Trophoblast cell (in vitro differentiated cells and primary cell): ENCODE measurements at regions not wholly inside any gene's neighbourhood (a gene's known extent, or its start where the extent isn't known, plus 50 kb on each side); places are given as distances from the start of the nearest gene placed in this dataset.

Experiments used
- DNase-seq, 2 donors: peaks; one replicate each; pipeline ENCODE4 v3.0.0-alpha.2; 2016
- H2AFZ ChIP-seq: 2 replicates; pipeline ENCODE4 v1.6.1; 2013; ENCODE audit warnings: low read length, moderate library complexity, mild to moderate bottlenecking; ENCODE audit not compliant: insufficient read depth, poor library complexity
- H2AK5ac ChIP-seq: 2 replicates; pipeline ENCODE4 v1.6.1; 2013; ENCODE audit warnings: mild to moderate bottlenecking, low read length
- H2BK120ac ChIP-seq: 2 replicates; pipeline ENCODE4 v1.6.1; 2013; ENCODE audit warnings: low read length, mild to moderate bottlenecking, moderate library complexity; ENCODE audit not compliant: insufficient read depth, poor library complexity
- H2BK12ac ChIP-seq: 2 replicates; pipeline ENCODE4 v1.6.1; 2013; ENCODE audit warnings: mild to moderate bottlenecking, low read length, moderate library complexity
- H2BK5ac ChIP-seq: 2 replicates; pipeline ENCODE4 v1.6.1; 2013; ENCODE audit warnings: low read length, low read depth, moderate library complexity, mild to moderate bottlenecking; ENCODE audit not compliant: poor library complexity
- H3K14ac ChIP-seq: 2 replicates; pipeline ENCODE4 v1.6.1; 2013; ENCODE audit warnings: mild to moderate bottlenecking, low read length
- H3K18ac ChIP-seq: 2 replicates; pipeline ENCODE4 v1.6.1; 2013; ENCODE audit warnings: mild to moderate bottlenecking, low read length
- H3K23ac ChIP-seq: 2 replicates; pipeline ENCODE4 v1.6.1; 2013; ENCODE audit warnings: low read length
- H3K27ac ChIP-seq: 2 replicates; pipeline ENCODE4 v1.5.1; 2013; ENCODE audit warnings: low read depth, mild to moderate bottlenecking, inconsistent platforms, low read length, moderate library complexity
- H3K27me3 ChIP-seq: 2 replicates; pipeline ENCODE4 v1.6.1; 2013; ENCODE audit warnings: inconsistent platforms, mild to moderate bottlenecking, low read length, moderate library complexity; ENCODE audit not compliant: insufficient read depth
- H3K36me3 ChIP-seq, 2 experiments: 1 replicate in 1 of 2; 2 replicates in 1 of 2; pipeline ENCODE4 v1.6.1; 2013; ENCODE audit warnings: low read length in 2 of 2, mild to moderate bottlenecking in 2 of 2, moderate library complexity in 1 of 2; ENCODE audit not compliant: insufficient read depth in 2 of 2, control insufficient read depth in 1 of 2
- H3K4ac ChIP-seq: 2 replicates; pipeline ENCODE4 v1.6.1; 2013; ENCODE audit warnings: low read depth, mild to moderate bottlenecking, low read length, moderate library complexity
- H3K4me1 ChIP-seq, 2 experiments: 1 replicate in 1 of 2; 2 replicates in 1 of 2; pipeline ENCODE4 v1.6.1; 2013; ENCODE audit warnings: low read length in 2 of 2, mild to moderate bottlenecking in 2 of 2, moderate library complexity in 1 of 2; ENCODE audit not compliant: insufficient read depth in 2 of 2, control insufficient read depth in 1 of 2
- H3K4me2 ChIP-seq: 2 replicates; pipeline ENCODE4 v1.6.1; 2013; ENCODE audit warnings: inconsistent platforms, mild to moderate bottlenecking, low read length, moderate library complexity
- H3K4me3 ChIP-seq: 2 replicates; pipeline ENCODE4 v1.5.1; 2013; ENCODE audit warnings: mild to moderate bottlenecking, low read depth, low read length, inconsistent platforms
- H3K79me1 ChIP-seq: one replicate; pipeline ENCODE4 v1.6.1; 2013; ENCODE audit warnings: low read length
- H3K79me2 ChIP-seq: 2 replicates; pipeline ENCODE4 v1.6.1; 2013; ENCODE audit warnings: low read length, mild to moderate bottlenecking; ENCODE audit not compliant: control insufficient read depth, insufficient read depth, poor library complexity
- H3K9ac ChIP-seq: 2 replicates; pipeline ENCODE4 v1.6.1; 2013; ENCODE audit warnings: mild to moderate bottlenecking, low read length
- H3K9me3 ChIP-seq: 2 replicates; pipeline ENCODE4 v1.6.1; 2013; ENCODE audit warnings: low read depth, mild to moderate bottlenecking, control low read depth, inconsistent platforms, low read length; ENCODE audit not compliant: insufficient read depth
- H4K12ac ChIP-seq: 2 replicates; pipeline ENCODE4 v1.6.1; 2013; ENCODE audit warnings: low read depth, mild to moderate bottlenecking, low read length, moderate library complexity
- H4K8ac ChIP-seq: 2 replicates; pipeline ENCODE4 v1.6.1; 2013; ENCODE audit warnings: low read depth, mild to moderate bottlenecking, low read length, moderate library complexity
- H4K91ac ChIP-seq: one replicate; pipeline ENCODE4 v1.6.1; 2013; ENCODE audit warnings: low read depth, mild to moderate bottlenecking, low read length, moderate library complexity
- WGBS: extraction: QIAGEN DNeasy Blood & Tissue Kit; methylation state at CpG from one replicate; pipeline ENCODE4 v1.1.7; 2013; ENCODE audit warnings: missing lambda C conversion rate; ENCODE audit not compliant: insufficient read length, insufficient coverage; ENCODE audit errors: extremely low coverage; 5-methylcytosine and 5-hydroxymethylcytosine counted together

GRCh38 chr12:104870797-104871196 is 87.3 kb downstream of the SLC41A2 start:
- Histone ChIP-seq H3K79me1 (no peaks in the 10 kb centered on the region), H3K23ac (no peak overlapping the region), H3K27me3 (no peaks in the 10 kb centered on the region), H4K12ac (no peak overlapping the region), H2AK5ac (no peak overlapping the region), H3K27ac (no peak overlapping the region), H3K4me3 (no peak overlapping the region), H2BK12ac (no peak overlapping the region), H3K4ac (no peak overlapping the region), H3K79me2 (no peaks in the 10 kb centered on the region), H2BK5ac (no peak overlapping the region), H4K91ac (no peak overlapping the region), H2BK120ac (no peak overlapping the region), H3K14ac (no peak overlapping the region), H3K18ac (no peak overlapping the region), H3K36me3 (no peaks in the 10 kb centered on the region), H2AFZ (no peak overlapping the region), H3K4me1 (no peaks in the 10 kb centered on the region), H4K8ac (no peak overlapping the region), H3K9me3 (no peaks in the 10 kb centered on the region), H3K4me2 (no peak overlapping the region), H3K9ac (no peak overlapping the region)
- no peak for DNase-seq
- whole genome bisulfite sequencing = no CpG with 5 or more reads among the region's 1 CpG

GRCh38 chr12:104866291-104866690 is 91.8 kb downstream of the SLC41A2 start:
- Histone ChIP-seq H3K18ac (no peak overlapping the region), H2AK5ac (no peak overlapping the region), H3K4me2 (no peak overlapping the region), H4K8ac (no peak overlapping the region), H3K27ac (no peak overlapping the region), H3K79me1 (no peaks in the 10 kb centered on the region), H3K36me3 (no peaks in the 10 kb centered on the region), H2BK120ac (no peak overlapping the region), H2BK5ac (no peak overlapping the region), H3K4me3 (no peak overlapping the region), H3K9ac (no peak overlapping the region), H3K14ac (no peak overlapping the region), H3K79me2 (no peaks in the 10 kb centered on the region), H3K27me3 (no peaks in the 10 kb centered on the region), H2BK12ac (no peak overlapping the region), H3K4ac (no peak overlapping the region), H3K4me1 (no peaks in the 10 kb centered on the region), H4K12ac (no peak overlapping the region), H4K91ac (no peak overlapping the region), H2AFZ (no peak overlapping the region), H3K9me3 (no peaks in the 10 kb centered on the region), H3K23ac (no peak overlapping the region)
- no peak for DNase-seq
- no CpG with 5 or more reads among the region's 2 CpGs for WGBS

- no peak for DNase-seq
- Histone ChIP-seq H2BK12ac (no peak overlapping the region), H3K4me3 (no peak overlapping the region), H3K14ac (no peak overlapping the region), H3K79me1 (no peaks in the 10 kb centered on the region), H4K8ac (no peak overlapping the region), H2AK5ac (no peak overlapping the region), H2BK120ac (no peak overlapping the region), H3K79me2 (no peaks in the 10 kb centered on the region), H2BK5ac (no peak overlapping the region), H3K23ac (no peak overlapping the region), H3K18ac (no peak overlapping the region), H3K27me3 (no peaks in the 10 kb centered on the region), H3K4ac (no peak overlapping the region), H3K27ac (no peak overlapping the region), H3K4me2 (no peak overlapping the region), H2AFZ (no peak overlapping the region), H4K12ac (no peak overlapping the region), H3K36me3 (no peaks in the 10 kb centered on the region), H3K9me3 (no peaks in the 10 kb centered on the region), H3K4me1 (no peaks in the 10 kb centered on the region), H3K9ac (no peak overlapping the region), H4K91ac (no peak overlapping the region)
- no CpG with 5 or more reads among the region's 1 CpG for WGBS
Observed at GRCh38 chr12:104865080-104865479, 93.0 kb downstream of the SLC41A2 start.

GRCh38 chr12:104864668-104865067 is 93.4 kb downstream of the SLC41A2 start:
- Histone ChIP-seq H3K4ac (no peak overlapping the region), H3K18ac (no peak overlapping the region), H2AFZ (no peak overlapping the region), H3K9me3 (no peaks in the 10 kb centered on the region), H3K79me1 (no peaks in the 10 kb centered on the region), H3K4me3 (no peak overlapping the region), H2BK120ac (no peak overlapping the region), H3K4me1 (no peaks in the 10 kb centered on the region), H2BK5ac (no peak overlapping the region), H3K23ac (no peak overlapping the region), H3K27me3 (no peaks in the 10 kb centered on the region), H3K9ac (no peak overlapping the region), H3K14ac (no peak overlapping the region), H4K12ac (no peak overlapping the region), H2AK5ac (no peak overlapping the region), H3K36me3 (no peaks in the 10 kb centered on the region), H3K27ac (no peak overlapping the region), H4K91ac (no peak overlapping the region), H2BK12ac (no peak overlapping the region), H4K8ac (no peak overlapping the region), H3K4me2 (no peak overlapping the region), H3K79me2 (no peaks in the 10 kb centered on the region)
- DNase-seq = peak in 1 of 2 donors; percentile 26
